ENCODE measurements at regions not wholly inside any gene's neighbourhood (a gene's known extent, or its start where the extent isn't known, plus 50 kb on each side); places are given as distances from the start of the nearest gene placed in this dataset.

- H3K4me1 ChIP-seq (ENCODE audit: insufficient read depth), result no peaks in the 10 kb centered on the region
- Mint-ChIP-seq H3K4me1 (peaks cover 6% of the 10 kb centered on the region; the same call in 1 of the 3 replicates), H3K27me3 (ENCODE audit: insufficient read depth, low read depth, poor library complexity) (no peaks in the 10 kb centered on the region), H3K27ac (no peak overlapping the region), H3K36me3 (ENCODE audit: low read depth) (0 out of 3 replicates have a peak, but pooled peaks cover 3% of the 10 kb centered on the region), H3K9me3 (peaks cover 4% of the 10 kb centered on the region; the same call in 2 of the 3 replicates), H3K4me3 (no peak overlapping the region)
- no peaks in the 10 kb centered on the region for H4K20me1 ChIP-seq (replicated peaks; ENCODE audit: insufficient read depth)
- no peak overlapping the region for H3K27ac ChIP-seq (ENCODE audit: low read depth)
- H3K79me2 ChIP-seq (replicated peaks; ENCODE audit: insufficient read depth), result no peaks in the 10 kb centered on the region
- no peak overlapping the region for H3K4me3 ChIP-seq
- peaks cover 13% of the 10 kb centered on the region for H3K9me2 ChIP-seq (ENCODE audit: insufficient read depth)
- H3K36me3 ChIP-seq (ENCODE audit: insufficient read depth), result no peaks in the 10 kb centered on the region
- no peaks in the 10 kb centered on the region for H3F3A ChIP-seq (replicated peaks; ENCODE audit: low read depth)
- no peak overlapping the region for H3K4me2 ChIP-seq
- no peak for DNase-seq (ENCODE audit: low spot score)
- no peak for ATAC-seq
- no peaks in the 10 kb centered on the region for H3K27me3 ChIP-seq (ENCODE audit: insufficient read depth)
- TF ChIP-seq ZNF331 (CRISPR knock-in tag; IDR thresholded peaks at IDR 0.05; ENCODE audit: low read depth) (no peak), CREB1 (CRISPR knock-in tag; IDR thresholded peaks at IDR 0.05; ENCODE audit: low read depth) (no peak), EZH2phosphoT487 (IDR thresholded peaks at IDR 0.05; ENCODE audit: unreplicated experiment) (no peak), REST (IDR thresholded peaks at IDR 0.05; ENCODE audit: unreplicated experiment) (no peak), ZNF114 (CRISPR knock-in tag; IDR thresholded peaks at IDR 0.05) (no peak), EZH2 (IDR thresholded peaks at IDR 0.05; ENCODE audit: low read depth, unreplicated experiment) (no peak), NANOG (IDR thresholded peaks at IDR 0.05; ENCODE audit: borderline replicate concordance) (no peak), POLR2AphosphoS5 (IDR thresholded peaks at IDR 0.05; ENCODE audit: low read depth) (no peak)
- H2AFZ ChIP-seq, result no peak overlapping the region
Measured at GRCh38 chr3:20353286-20353685, 167.3 kb upstream of the SGO1 start.

GRCh38 chr3:20352546-20353179 lies 166.7 kb upstream of the SGO1 start:
- no peaks in the 10 kb centered on the region for H3K36me3 Mint-ChIP-seq (ENCODE audit: low read depth)
- TF ChIP-seq JUNB (IDR thresholded peaks at IDR 0.05; ENCODE audit: unreplicated experiment) (no peak), ETS1 (IDR thresholded peaks at IDR 0.05) (no peak), CTCF (conservative IDR thresholded peaks at IDR 0.05; ENCODE audit: low read depth in 2 of 2) (no peak), ZNF331 (CRISPR knock-in tag; IDR thresholded peaks at IDR 0.05; ENCODE audit: low read depth) (no peak), EZH2phosphoT487 (IDR thresholded peaks at IDR 0.05; ENCODE audit: unreplicated experiment) (no peak)
- H3K27ac ChIP-seq (ENCODE audit: low read depth), result no peak overlapping the region
- DNase-seq (ENCODE audit: low spot score) (no peak), ATAC-seq (no peak)
- 0 out of 2 replicates have a peak overlapping the region, but pooled peaks have one; percentile 25 for H2AFZ ChIP-seq
- H3K4me1 Mint-ChIP-seq, result peaks cover 6% of the 10 kb centered on the region; the same call in 1 of the 3 replicates
- H3K4me3 ChIP-seq, result no peak overlapping the region
- no peaks in the 10 kb centered on the region for H3K79me2 ChIP-seq (replicated peaks; ENCODE audit: insufficient read depth)
- H3K4me3 Mint-ChIP-seq, result no peak overlapping the region
- H3K27ac Mint-ChIP-seq, result peak overlapping the region; percentile 23; the same call in 1 of the 2 replicates
- no peaks in the 10 kb centered on the region for H3K27me3 Mint-ChIP-seq (ENCODE audit: insufficient read depth, low read depth, poor library complexity)
- no peaks in the 10 kb centered on the region for H3K36me3 ChIP-seq (ENCODE audit: insufficient read depth)
- H3K9me2 ChIP-seq (ENCODE audit: insufficient read depth), result peaks cover 13% of the 10 kb centered on the region
- no peaks in the 10 kb centered on the region for H4K20me1 ChIP-seq (replicated peaks; ENCODE audit: insufficient read depth)
- H3K4me1 ChIP-seq (ENCODE audit: insufficient read depth), result no peaks in the 10 kb centered on the region
- no peaks in the 10 kb centered on the region for H3K27me3 ChIP-seq (ENCODE audit: insufficient read depth)
- no peak overlapping the region for H3K4me2 ChIP-seq
- no peaks in the 10 kb centered on the region for H3F3A ChIP-seq (replicated peaks; ENCODE audit: low read depth)
- no peaks in the 10 kb centered on the region; the same call in 2 of the 3 replicates for H3K9me3 Mint-ChIP-seq
